H1 (cell line): ENCODE measurements at regions not wholly inside any gene's neighbourhood (a gene's known extent, or its start where the extent isn't known, plus 50 kb on each side); places are given as distances from the start of the nearest gene placed in this dataset.

Experiments
- CTCF ChIA-PET: fragments of 300-600 bp; sonication (Branson Sonifier 250); formaldehyde crosslinking; loops from one replicate; lab custom pipeline; 2021; ENCODE audit not compliant: partially characterized antibody; lab: Charles Lee
- POLR2A ChIA-PET: fragments of 300-600 bp; sonication (Branson Sonifier 250); formaldehyde crosslinking; loops from one replicate; lab custom pipeline; 2021; ENCODE audit warnings: inconsistent platforms; ENCODE audit not compliant: partially characterized antibody; lab: Charles Lee
- DNase-seq, 2 experiments: peaks; one replicate each; pipeline versions ENCODE4 v3.0.0 to v3.0.0-alpha.2; 2010 to 2022; ENCODE audit warnings: low spot score in 2 of 2, low read depth in 1 of 2, mixed read lengths in 1 of 2
- FAIRE-seq: peaks from 2 replicates; lab custom pipeline; 2011; peaks lifted over from hg19 to GRCh38; lab: Jason Lieb, UNC
- H2AFZ ChIP-seq: 2 replicates; pipeline ENCODE4 v1.8.1; 2012; ENCODE audit warnings: low read length, inconsistent platforms
- H2AK5ac ChIP-seq: 2 replicates; pipeline ENCODE4 v1.6.1; 2013; ENCODE audit warnings: low read depth, low read length
- H2BK120ac ChIP-seq: replicated peaks from 2 replicates; pipeline ENCODE3; 2013; ENCODE audit warnings: low read depth, low read length, inconsistent platforms
- H2BK12ac ChIP-seq: 2 replicates; pipeline ENCODE4 v1.6.1; 2013; ENCODE audit warnings: low read depth, low read length
- H2BK15ac ChIP-seq: 2 replicates; pipeline ENCODE4 v1.6.1; 2013; ENCODE audit warnings: low read length
- H2BK20ac ChIP-seq: 2 replicates; pipeline ENCODE4 v1.6.1; 2013; ENCODE audit warnings: low read length
- H2BK5ac ChIP-seq: 2 replicates; pipeline ENCODE4 v1.6.1; 2013; ENCODE audit warnings: low read depth, low read length
- H3K14ac ChIP-seq: 2 replicates; pipeline ENCODE4 v1.6.1; 2013; ENCODE audit warnings: inconsistent platforms; ENCODE audit not compliant: insufficient read length
- H3K18ac ChIP-seq: 2 replicates; pipeline ENCODE4 v1.6.1; 2013; ENCODE audit warnings: low read length; ENCODE audit errors: extremely low read depth
- H3K23ac ChIP-seq: 2 replicates; pipeline ENCODE4 v1.6.1; 2013; ENCODE audit warnings: inconsistent platforms; ENCODE audit not compliant: insufficient read length
- H3K23me2 ChIP-seq: 2 replicates; pipeline ENCODE4 v1.6.1; 2013; ENCODE audit warnings: low read depth, low read length
- H3K27ac ChIP-seq: 2 replicates; pipeline ENCODE4 v1.6.1; 2011; ENCODE audit warnings: low read depth, low read length, inconsistent platforms
- H3K27me3 ChIP-seq, 4 experiments: replicated peaks in 1 of 4; 1 replicate in 1 of 4; 2 replicates in 3 of 4; pipeline versions ENCODE4 v1.6.1 to v1.8.1; 2011 to 2013; ENCODE audit warnings: low read length in 3 of 4, mild to moderate bottlenecking in 3 of 4, inconsistent platforms in 2 of 4, mixed read lengths in 2 of 4, moderate library complexity in 1 of 4; ENCODE audit not compliant: control insufficient read depth in 3 of 4, insufficient read depth in 3 of 4; ENCODE audit errors: extremely low read depth in 1 of 4
- H3K36me3 ChIP-seq, 4 experiments: 2 replicates each; pipeline versions ENCODE4 v1.6.1 to v1.8.1; 2011 to 2013; ENCODE audit warnings: mild to moderate bottlenecking in 4 of 4, low read length in 3 of 4, moderate library complexity in 2 of 4, control low read depth in 1 of 4, inconsistent platforms in 1 of 4; ENCODE audit not compliant: insufficient read depth in 4 of 4, control insufficient read depth in 2 of 4
- H3K4ac ChIP-seq: replicated peaks from 2 replicates; pipeline ENCODE3; 2013; ENCODE audit warnings: low read length, low read depth, mixed read lengths, inconsistent platforms; ENCODE audit not compliant: insufficient read length
- H3K4me1 ChIP-seq, 4 experiments: replicated peaks in 1 of 4; 1 replicate in 1 of 4; 2 replicates in 3 of 4; pipeline versions ENCODE4 v1.6.1 to v1.8.1; 2011 to 2013; ENCODE audit warnings: low read length in 3 of 4, inconsistent platforms in 2 of 4, mixed read lengths in 1 of 4; ENCODE audit not compliant: insufficient read depth in 4 of 4, control insufficient read depth in 3 of 4
- H3K4me2 ChIP-seq, 2 experiments: 2 replicates each; pipeline versions ENCODE4 v1.6.1 to v1.8.1; 2011 to 2013; ENCODE audit warnings: low read depth in 2 of 2, low read length in 2 of 2, control low read depth in 1 of 2, inconsistent platforms in 1 of 2, mild to moderate bottlenecking in 1 of 2; ENCODE audit not compliant: insufficient read depth in 1 of 2
- H3K4me3 ChIP-seq, 4 experiments: fragments of 200-600, 300-600 bp in 1 of 4; sonication (generic), shearing (Covaris generic), sonication (Bioruptor Twin) in 1 of 4; 2 replicates each; pipeline versions ENCODE4 v1.5.1 to v1.8.1; 2011 to 2016; ENCODE audit warnings: low read length in 4 of 4, low read depth in 3 of 4, control low read depth in 2 of 4, inconsistent platforms in 2 of 4, mild to moderate bottlenecking in 2 of 4, mixed read lengths in 1 of 4, moderate library complexity in 1 of 4; ENCODE audit not compliant: insufficient read depth in 2 of 4; ENCODE audit errors: extremely low read depth in 1 of 4
- H3K56ac ChIP-seq: replicated peaks from 2 replicates; pipeline ENCODE3; 2013; ENCODE audit warnings: low read depth, mild to moderate bottlenecking, mixed read lengths, low read length, inconsistent platforms; ENCODE audit not compliant: insufficient read length
- H3K79me1 ChIP-seq: 2 replicates; pipeline ENCODE4 v1.6.1; 2013; ENCODE audit warnings: low read depth, low read length, control low read depth
- H3K79me2 ChIP-seq, 2 experiments: 2 replicates each; pipeline versions ENCODE4 v1.6.1 to v1.8.1; 2012 to 2013; ENCODE audit warnings: low read length in 2 of 2, mild to moderate bottlenecking in 2 of 2, inconsistent platforms in 1 of 2; ENCODE audit not compliant: insufficient read depth in 2 of 2, control insufficient read depth in 1 of 2
- H3K9ac ChIP-seq, 4 experiments: replicated peaks in 1 of 4; 1 replicate in 1 of 4; 2 replicates in 3 of 4; pipeline versions ENCODE4 v1.6.1 to v1.8.1; 2011 to 2013; ENCODE audit warnings: low read depth in 3 of 4, low read length in 3 of 4, control low read depth in 2 of 4, mild to moderate bottlenecking in 2 of 4, moderate library complexity in 2 of 4, inconsistent platforms in 1 of 4; ENCODE audit errors: extremely low read depth in 1 of 4
- H3K9me3 ChIP-seq, 2 experiments: 2 replicates each; pipeline versions ENCODE4 v1.6.1 to v1.8.1; 2012 to 2013; ENCODE audit warnings: mild to moderate bottlenecking in 2 of 2, moderate library complexity in 2 of 2, control low read depth in 1 of 2, inconsistent platforms in 1 of 2, low read depth in 1 of 2, low read length in 1 of 2, mixed read lengths in 1 of 2; ENCODE audit not compliant: insufficient read depth in 2 of 2
- H4K20me1 ChIP-seq, 2 experiments: replicated peaks in 1 of 2; 2 replicates each; pipeline versions ENCODE3 to v1.8.1; 2011 to 2013; ENCODE audit warnings: inconsistent platforms in 2 of 2, low read length in 2 of 2, mild to moderate bottlenecking in 1 of 2; ENCODE audit not compliant: insufficient read depth in 2 of 2, control insufficient read depth in 1 of 2
- H4K5ac ChIP-seq: 2 replicates; pipeline ENCODE4 v1.6.1; 2013; ENCODE audit warnings: low read length, low read depth, mixed read lengths, inconsistent platforms; ENCODE audit not compliant: insufficient read length
- H4K8ac ChIP-seq: 2 replicates; pipeline ENCODE4 v1.8.0; 2013; ENCODE audit warnings: mild to moderate bottlenecking, moderate library complexity, low read length, inconsistent platforms; ENCODE audit not compliant: insufficient read depth; ENCODE audit errors: extremely low read depth
- H4K91ac ChIP-seq: replicated peaks from 2 replicates; pipeline ENCODE3; 2013; ENCODE audit warnings: low read length, mixed read lengths, inconsistent platforms; ENCODE audit not compliant: insufficient read length
- ATF3 ChIP-seq: IDR thresholded peaks from 2 replicates; pipeline ENCODE4 v1.6.1; 2011; ENCODE audit warnings: low read depth, mild to moderate bottlenecking, low read length; ENCODE audit not compliant: insufficient read depth
- CEBPB ChIP-seq: IDR thresholded peaks from 2 replicates; pipeline ENCODE4 v1.6.1; 2012; ENCODE audit warnings: low read depth, low read length
- CHD2 ChIP-seq: IDR thresholded peaks from 2 replicates; pipeline ENCODE4 v1.6.1; 2012; ENCODE audit warnings: low read length, improper control_type of control experiment
- CTCF ChIP-seq, 3 experiments: IDR thresholded peaks; 1 replicate in 2 of 3; 2 replicates in 1 of 3; pipeline versions ENCODE4 v1.5.1 to v1.6.1; 2011; ENCODE audit warnings: low read length in 3 of 3, mild to moderate bottlenecking in 3 of 3, inconsistent platforms in 2 of 3, low read depth in 1 of 3, moderate library complexity in 1 of 3; ENCODE audit not compliant: insufficient read depth in 1 of 3; ENCODE audit errors: control extremely low read depth in 1 of 3
- GTF2F1 ChIP-seq: IDR thresholded peaks from 2 replicates; pipeline ENCODE4 v1.6.1; 2012; ENCODE audit warnings: low read depth, low read length, improper control_type of control experiment, borderline replicate concordance
- HDAC6 ChIP-seq: IDR thresholded peaks from one replicate; pipeline ENCODE4 v1.7.1; 2012; ENCODE audit warnings: low read depth, mild to moderate bottlenecking, inconsistent platforms, low read length, moderate library complexity
- MAFK ChIP-seq: IDR thresholded peaks from 2 replicates; pipeline ENCODE4 v1.6.1; 2012; ENCODE audit warnings: low read depth, mild to moderate bottlenecking, improper control_type of control experiment, low read length
- PHF8 ChIP-seq: fragments of 200-600 bp; sonication (generic); conservative IDR thresholded peaks from 2 replicates; pipeline ENCODE4 v1.7.1; 2012; ENCODE audit warnings: low read depth, mild to moderate bottlenecking, inconsistent platforms, low read length, moderate library complexity
- RAD21 ChIP-seq, 2 experiments: IDR thresholded peaks in 1 of 2; conservative IDR thresholded peaks in 1 of 2; 2 replicates each; pipeline ENCODE4 v1.6.1; 2011; ENCODE audit warnings: low read depth in 2 of 2, low read length in 2 of 2, improper control_type of control experiment in 1 of 2, inconsistent platforms in 1 of 2, mild to moderate bottlenecking in 1 of 2, moderate library complexity in 1 of 2
- SAP30 ChIP-seq: fragments of 300-600 bp; sonication (generic); IDR thresholded peaks from 2 replicates; pipeline ENCODE4 v1.7.1; 2012; ENCODE audit warnings: low read length, moderate library complexity, mild to moderate bottlenecking, inconsistent platforms; ENCODE audit not compliant: insufficient read depth, insufficient replicate concordance
- TEAD4 ChIP-seq: IDR thresholded peaks from 2 replicates; pipeline ENCODE4 v1.6.1; 2012; ENCODE audit warnings: low read depth, low read length, inconsistent platforms, mixed read lengths
- YY1 ChIP-seq: IDR thresholded peaks from 2 replicates; pipeline ENCODE4 v1.6.1; 2011; ENCODE audit warnings: low read depth, mild to moderate bottlenecking, low read length
- WGBS, 2 experiments: shearing (Covaris generic) in 1 of 2; methylation state at CpG; one replicate each; pipeline versions ENCODE4 v1.1.6 to v1.1.7; 2013 to 2015; ENCODE audit warnings: low lambda C conversion rate in 2 of 2, mixed read lengths in 2 of 2, inconsistent platforms in 1 of 2, low coverage in 1 of 2, missing lambda C conversion rate in 1 of 2; ENCODE audit not compliant: insufficient replicate concordance in 2 of 2, insufficient coverage in 1 of 2, insufficient read length in 1 of 2; ENCODE audit errors: extremely low coverage in 1 of 2, missing lambda C conversion rate in 1 of 2; 5-methylcytosine and 5-hydroxymethylcytosine counted together

GRCh38 chr11:29334776-29335130 is 682.1 kb downstream of the KCNA4 start:
- Histone ChIP-seq H3K4me1 (no peaks in the 10 kb centered on the region), H3K79me1 (no peaks in the 10 kb centered on the region), H3K9ac (no peak overlapping the region), H2BK15ac (no peak overlapping the region), H4K20me1 (no peaks in the 10 kb centered on the region), H2BK20ac (no peak overlapping the region), H3K4ac (no peak overlapping the region), H3K23ac (no peak overlapping the region), H2AK5ac (no peak overlapping the region), H3K4me3 (no peak overlapping the region), H3K27me3 (no peaks in the 10 kb centered on the region), H3K27ac (no peak overlapping the region), H3K14ac (no peak overlapping the region), H3K56ac (no peak overlapping the region), H2AFZ (no peak overlapping the region), H3K4me2 (no peak overlapping the region), H3K79me2 (no peaks in the 10 kb centered on the region), H2BK5ac (no peak overlapping the region), H3K23me2 (no peaks in the 10 kb centered on the region), H3K36me3 (no peaks in the 10 kb centered on the region), H4K8ac (no peak overlapping the region), H4K91ac (no peak overlapping the region), H2BK120ac (no peak overlapping the region), H3K18ac (no peak overlapping the region), H3K9me3 (no peaks in the 10 kb centered on the region), H4K5ac (no peak overlapping the region), H2BK12ac (no peak overlapping the region)
- ChIA-PET POLR2A (no interaction called here), CTCF (interaction anchor here (0.6 to 1.7 kb wide), 7 partner anchors 9 to 1618 kb away, joined by 3 to 9 read pairs (median 3); no protein-coding TSS in a partner anchor)
- FAIRE-seq = no peak
- no peak for DNase-seq
- 76% methylated on average over 1 of the region's 1 CpG; no CpG with 5 or more reads in 1 of the 2 experiments for WGBS, 2 experiments
- TF ChIP-seq RAD21 (IDR thresholded peaks at IDR 0.05 in 1 of 2, conservative IDR thresholded peaks at IDR 0.05 in 1 of 2; ENCODE audit: low read depth in 2 of 2, low read length in 2 of 2) (no peak), YY1 (no peak), CTCF (IDR thresholded peaks at IDR 0.05; ENCODE audit: control extremely low read depth in 1 of 3, insufficient read depth in 1 of 3, low read depth in 1 of 3, low read length in 3 of 3) (no peak), CHD2 (no peak), SAP30 (no peak), TEAD4 (no peak), HDAC6 (no peak), MAFK (no peak), CEBPB (no peak), GTF2F1 (no peak), PHF8 (no peak), ATF3 (no peak)
